GM12892 (cell line): ENCODE measurements at regions not wholly inside any gene's neighbourhood (a gene's known extent, or its start where the extent isn't known, plus 50 kb on each side); places are given as distances from the start of the nearest gene placed in this dataset.

ENCODE experiments used
- POLR2A ChIP-seq: IDR thresholded peaks from 2 replicates; pipeline ENCODE4 v1.6.1; 2011; ENCODE audit warnings: low read depth, low read length, control low read depth
- POLR2AphosphoS5 ChIP-seq: IDR thresholded peaks from 2 replicates; pipeline ENCODE4 v1.6.1; 2011; ENCODE audit warnings: low read depth, low read length, control low read depth

- no peak for TF ChIP-seq POLR2AphosphoS5
- TF ChIP-seq POLR2A: no peak
Measured at GRCh38 chr12:61706783-61707182, 553.4 kb upstream of the USP15 start.
